HepG2 (cell line): ENCODE measurements at regions not wholly inside any gene's neighbourhood (a gene's known extent, or its start where the extent isn't known, plus 50 kb on each side); places are given as distances from the start of the nearest gene placed in this dataset.

Source experiments
- CHD4 ChIP-seq: fragments of 200-600 bp; sonication (generic); IDR thresholded peaks from 2 replicates; pipeline ENCODE4 v1.7.0; 2017; ENCODE audit warnings: mild to moderate bottlenecking, low read length, borderline replicate concordance
- CTCF ChIP-seq: sonication (generic); formaldehyde crosslinking; IDR thresholded peaks from 2 replicates; pipeline ENCODE4 v1.5.0; 2020; ENCODE audit warnings: mild to moderate bottlenecking, missing genetic modification reagents, moderate library complexity
- FOXK1 ChIP-seq: sonication (generic); formaldehyde crosslinking; IDR thresholded peaks from 2 replicates; pipeline ENCODE4 v1.4.0; 2020; ENCODE audit warnings: low read depth, missing genetic modification reagents, borderline replicate concordance
- MAX ChIP-seq: IDR thresholded peaks from 2 replicates; pipeline ENCODE4 v1.6.1; 2012; ENCODE audit warnings: inconsistent platforms
- RAD21 ChIP-seq: fragments of 450-650 bp; formaldehyde crosslinking; IDR thresholded peaks from 2 replicates; pipeline ENCODE4 v1.5.0; 2020; ENCODE audit warnings: mild to moderate bottlenecking
- ZNF318 ChIP-seq: sonication (generic); formaldehyde crosslinking; IDR thresholded peaks from 2 replicates; pipeline ENCODE4 v1.4.0; 2020; ENCODE audit warnings: mild to moderate bottlenecking, missing genetic modification reagents
- ZNF790 ChIP-seq: sonication (generic); formaldehyde crosslinking; IDR thresholded peaks from 2 replicates; pipeline ENCODE4 v1.8.0; 2022; ENCODE audit warnings: missing genetic modification reagents, mild to moderate bottlenecking, borderline replicate concordance
- TF ChIP-seq, protein P1 (sequence below): sonication (generic); formaldehyde crosslinking; IDR thresholded peaks from 2 replicates; pipeline ENCODE4 v1.8.1; 2022; ENCODE audit warnings: mild to moderate bottlenecking, missing genetic modification reagents
- TF ChIP-seq, protein P2 (sequence below): sonication (generic); formaldehyde crosslinking; IDR thresholded peaks from 2 replicates; pipeline ENCODE4 v1.8.1; 2023; ENCODE audit warnings: mild to moderate bottlenecking, missing genetic modification reagents

- TF ChIP-seq RAD21 (no peak), MAX (no peak), ZNF790 (CRISPR knock-in tag) (no peak), FOXK1 (CRISPR knock-in tag) (no peak), CTCF (CRISPR knock-in tag) (no peak), ZNF318 (CRISPR knock-in tag) (no peak), CHD4 (no peak)
- TF ChIP-seq, protein P1, sequence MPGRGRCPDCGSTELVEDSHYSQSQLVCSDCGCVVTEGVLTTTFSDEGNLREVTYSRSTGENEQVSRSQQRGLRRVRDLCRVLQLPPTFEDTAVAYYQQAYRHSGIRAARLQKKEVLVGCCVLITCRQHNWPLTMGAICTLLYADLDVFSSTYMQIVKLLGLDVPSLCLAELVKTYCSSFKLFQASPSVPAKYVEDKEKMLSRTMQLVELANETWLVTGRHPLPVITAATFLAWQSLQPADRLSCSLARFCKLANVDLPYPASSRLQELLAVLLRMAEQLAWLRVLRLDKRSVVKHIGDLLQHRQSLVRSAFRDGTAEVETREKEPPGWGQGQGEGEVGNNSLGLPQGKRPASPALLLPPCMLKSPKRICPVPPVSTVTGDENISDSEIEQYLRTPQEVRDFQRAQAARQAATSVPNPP: no peak
- TF ChIP-seq, protein P2, sequence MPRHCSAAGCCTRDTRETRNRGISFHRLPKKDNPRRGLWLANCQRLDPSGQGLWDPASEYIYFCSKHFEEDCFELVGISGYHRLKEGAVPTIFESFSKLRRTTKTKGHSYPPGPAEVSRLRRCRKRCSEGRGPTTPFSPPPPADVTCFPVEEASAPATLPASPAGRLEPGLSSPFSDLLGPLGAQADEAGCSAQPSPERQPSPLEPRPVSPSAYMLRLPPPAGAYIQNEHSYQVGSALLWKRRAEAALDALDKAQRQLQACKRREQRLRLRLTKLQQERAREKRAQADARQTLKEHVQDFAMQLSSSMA: no peak
These were observed 231.3 kb upstream of the DAB1 start for GRCh38 chr1:57655161-57655560.
